Nucleus accumbens (tissue), 56 donors: ENCODE measurements at regions not wholly inside any gene's neighbourhood (a gene's known extent, or its start where the extent isn't known, plus 50 kb on each side); places are given as distances from the start of the nearest gene placed in this dataset.
"Not testable (repeated sequence)": the region's sequence is repeated elsewhere in the genome, so short reads cannot be mapped to it uniquely, and the experiment has no call there.

Source experiments
- DNase-seq, 56 donors: peaks; one replicate each; lab custom pipeline; 2025; lab: John Stamatoyannopoulos, UW

DNA sequence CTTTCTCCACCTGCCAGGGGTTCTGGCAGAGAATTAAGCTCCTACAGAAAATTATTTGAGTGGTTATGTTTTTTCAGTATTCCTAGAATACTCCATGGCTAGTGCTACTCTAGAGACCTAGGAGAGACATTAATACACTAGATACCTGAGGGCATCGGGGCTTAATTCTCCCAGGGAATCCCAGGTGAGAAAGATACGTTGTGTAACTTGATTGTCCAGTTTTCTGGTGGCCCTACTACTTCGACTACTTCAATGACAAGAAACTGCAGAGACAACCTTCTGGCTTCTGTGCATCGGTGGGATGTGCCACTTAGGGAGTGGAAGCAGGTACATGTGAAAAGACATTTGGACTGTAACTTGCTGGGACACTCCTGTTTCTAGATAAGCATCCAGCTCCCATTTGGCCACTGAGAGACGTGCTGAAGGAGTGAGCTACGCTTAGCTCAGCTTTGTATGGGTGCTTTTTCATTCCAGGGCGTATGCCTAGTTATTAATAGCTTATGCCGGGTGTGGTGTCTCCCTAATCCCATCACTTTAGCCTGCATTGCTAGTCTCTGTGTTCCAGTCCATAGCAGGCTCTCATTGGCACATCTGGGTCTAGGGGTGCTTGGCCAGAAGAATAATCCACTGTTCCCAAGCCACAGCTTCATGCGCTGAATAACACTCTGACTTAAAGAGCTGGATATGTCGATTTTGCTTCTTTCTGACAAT is 300.7 kb downstream of the SIPA1L2 start:
- no peak for DNase-seq

DNA sequence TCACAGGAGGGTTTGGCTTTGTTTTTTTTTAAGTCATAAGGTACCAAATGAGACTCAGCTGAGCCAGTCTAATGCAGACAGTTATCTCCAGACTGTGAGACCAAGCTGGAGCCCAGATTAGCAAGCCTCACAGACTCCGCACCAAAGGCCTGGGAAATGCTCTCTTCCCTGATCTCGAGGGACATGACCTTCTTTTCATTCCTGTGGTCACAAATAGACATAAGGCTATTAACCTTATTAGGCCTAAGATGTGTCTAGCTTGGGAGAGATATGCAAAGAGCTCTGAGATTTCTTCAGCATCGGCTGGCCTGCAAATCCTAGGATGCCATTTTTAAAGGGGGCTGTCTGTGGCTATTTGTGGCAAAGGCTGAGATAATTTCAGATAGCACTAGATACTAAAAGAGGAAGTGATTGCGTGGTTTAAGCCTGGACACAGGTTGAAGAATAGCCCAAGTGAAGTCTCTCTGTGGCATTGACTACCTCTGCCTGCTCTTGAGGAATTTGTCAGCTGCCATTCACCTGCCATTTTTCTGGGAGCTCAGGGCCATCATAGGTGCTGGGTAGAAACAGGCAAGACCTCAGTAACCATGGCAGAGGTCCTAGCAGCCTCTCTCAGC is 301.3 kb downstream of the SIPA1L2 start:
- no peak for DNase-seq

DNA sequence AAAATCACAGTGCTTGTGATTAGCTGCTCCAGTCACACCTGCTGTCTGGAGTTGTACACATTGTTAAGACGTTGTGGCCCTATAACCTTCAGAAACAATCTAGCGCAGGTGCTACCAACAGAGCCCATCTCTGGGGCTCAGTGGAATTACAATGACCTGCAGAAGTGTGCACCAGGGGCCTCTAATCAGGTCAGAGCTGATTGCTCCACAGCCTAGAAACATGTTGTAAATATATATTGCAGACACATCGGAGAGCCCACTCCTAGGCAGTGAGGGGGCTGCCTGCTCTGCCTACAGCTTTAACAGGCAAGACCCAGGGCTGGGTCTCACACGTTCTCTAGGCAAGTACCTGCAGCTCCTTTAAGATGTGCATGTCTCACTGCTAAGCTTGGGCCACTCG is 302.0 kb downstream of the SIPA1L2 start:
- DNase-seq: no peak

DNA sequence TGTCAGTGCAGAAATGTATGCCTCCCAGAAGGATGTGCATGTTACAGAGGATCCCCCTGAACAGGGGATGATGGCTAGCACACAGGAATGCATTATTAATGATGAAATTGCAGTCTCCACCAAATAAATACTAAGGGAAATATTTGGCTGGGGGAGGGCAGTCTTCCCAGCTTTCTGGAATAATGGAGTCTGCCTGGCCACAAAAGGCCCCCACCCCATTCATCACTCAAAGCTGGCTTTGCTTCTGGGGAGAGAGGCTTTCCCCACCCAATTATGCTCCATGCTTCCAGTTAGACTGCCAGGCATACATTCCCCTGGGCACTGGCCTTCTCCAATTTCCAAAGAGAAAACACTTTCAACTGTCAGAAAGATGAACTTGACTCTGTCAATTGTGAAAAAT is 302.7 kb downstream of the SIPA1L2 start:
- DNase-seq: no peak

DNA sequence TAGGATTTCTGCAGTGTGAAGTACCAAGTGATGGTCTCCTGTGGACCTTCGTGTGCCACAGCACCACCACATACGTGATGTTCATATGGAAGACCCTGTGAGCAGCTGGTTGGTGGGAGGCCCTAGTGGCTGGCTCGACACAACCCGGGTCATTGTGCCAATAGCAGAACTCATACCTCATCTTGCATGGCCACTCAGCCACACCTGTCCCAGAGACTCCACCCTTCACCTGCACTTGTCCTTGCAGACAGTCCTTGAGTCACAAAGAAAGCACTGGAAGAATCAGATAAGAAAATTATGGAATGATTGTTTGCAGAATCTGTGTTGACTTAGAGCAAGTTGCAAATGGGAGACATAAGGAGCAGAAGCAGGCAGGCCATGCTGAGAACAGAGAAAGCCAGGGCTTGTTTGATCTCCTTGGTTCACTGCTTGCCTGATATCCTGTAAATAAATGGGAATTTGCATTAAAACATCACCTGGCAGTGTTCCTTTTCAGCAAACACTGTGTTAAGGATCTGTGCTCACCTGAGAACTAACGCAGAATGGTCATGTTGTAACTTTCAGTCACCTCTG is 307.7 kb downstream of the SIPA1L2 start:
- DNase-seq: no peak

DNA sequence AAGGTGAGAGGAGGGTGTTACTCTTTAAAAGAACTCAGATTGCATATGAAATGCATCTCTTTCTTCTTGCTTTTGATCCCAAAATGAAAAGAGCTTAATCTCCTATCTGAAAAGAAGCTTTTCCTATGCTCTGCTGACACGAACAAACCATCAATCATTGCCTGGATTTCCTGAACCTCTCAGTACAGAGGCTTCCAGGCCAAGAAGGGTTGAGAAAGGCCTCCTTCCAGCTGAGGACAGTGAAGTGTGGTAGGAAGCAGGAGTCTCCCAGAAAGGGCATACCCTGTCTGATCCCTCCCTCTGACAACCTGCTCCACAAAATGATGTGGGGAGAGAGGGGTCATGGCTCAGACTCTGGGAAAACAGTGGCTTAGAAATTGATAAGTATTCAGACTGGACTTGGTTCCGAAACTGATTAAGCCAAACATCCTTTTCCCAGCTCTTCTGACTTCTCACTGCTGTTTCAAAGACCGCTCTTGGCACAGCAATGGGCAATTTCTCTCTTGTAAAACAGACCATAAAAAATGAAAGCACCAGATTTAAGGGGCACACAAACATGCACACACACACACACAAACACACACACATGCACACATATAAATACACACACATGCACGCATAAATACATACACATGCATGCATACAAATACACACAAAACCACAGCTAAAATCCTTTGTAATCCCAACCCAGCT is 310.3 kb downstream of the SIPA1L2 start:
- no peak for DNase-seq

DNA sequence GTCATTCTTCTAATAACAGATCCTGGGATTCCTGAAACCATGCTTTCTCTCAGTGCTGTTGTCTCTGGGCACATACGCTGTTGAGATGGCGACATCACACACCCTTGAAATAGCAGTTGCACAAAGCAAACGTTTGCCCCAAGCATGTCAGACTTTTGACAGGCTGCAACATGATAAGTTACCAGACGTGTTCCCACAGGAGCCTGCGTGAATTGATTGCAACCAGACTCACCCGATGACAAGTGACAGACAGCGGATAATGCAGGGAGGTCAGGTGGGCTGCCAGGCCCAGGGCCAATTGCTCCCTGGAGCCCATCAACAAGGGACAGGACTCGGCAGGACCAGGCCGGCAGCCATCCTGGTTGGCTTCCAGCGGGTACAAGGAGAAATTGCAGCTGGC is 310.9 kb downstream of the SIPA1L2 start:
- DNase-seq: peak in 1 of 56 donors; percentile 4

DNA sequence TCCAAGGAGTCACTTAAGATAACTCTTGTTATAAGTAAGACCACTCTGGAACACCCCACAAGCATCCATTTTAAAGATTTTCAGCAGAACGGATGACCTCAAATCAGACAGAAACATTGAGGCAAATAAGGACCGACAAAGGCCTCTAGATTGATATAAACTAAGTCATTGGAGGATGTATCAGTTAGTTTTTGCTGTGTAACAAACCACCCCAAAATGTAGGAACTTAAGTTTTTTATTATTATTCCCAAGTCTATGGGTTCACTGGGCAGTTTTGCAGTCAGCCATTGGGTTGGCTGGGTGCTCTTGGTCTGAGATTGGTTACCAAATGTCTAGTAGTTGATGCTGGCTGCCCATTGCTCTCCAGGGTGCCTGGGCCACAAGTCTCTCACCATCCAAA is 311.8 kb downstream of the SIPA1L2 start:
- DNase-seq: no peak

DNA sequence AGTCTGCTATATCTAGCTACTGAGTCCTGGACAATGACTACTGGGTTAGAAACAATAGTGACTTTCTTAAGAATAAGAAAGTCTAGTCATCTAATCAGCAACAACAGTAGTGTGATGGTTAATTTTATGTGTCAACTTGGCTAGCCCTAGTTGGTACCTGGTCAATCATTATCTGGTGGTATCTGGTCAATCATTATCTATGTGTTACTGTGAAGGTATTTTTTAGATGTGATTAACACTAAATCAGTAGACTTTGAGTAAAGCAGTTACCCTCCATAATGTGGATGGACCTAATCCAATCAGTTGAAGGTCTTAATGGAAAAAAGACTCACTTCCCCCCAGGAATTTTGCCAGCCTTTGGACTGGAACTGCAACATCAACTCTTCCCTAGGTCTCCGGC is 312.6 kb downstream of the SIPA1L2 start:
- no peak for DNase-seq

DNA sequence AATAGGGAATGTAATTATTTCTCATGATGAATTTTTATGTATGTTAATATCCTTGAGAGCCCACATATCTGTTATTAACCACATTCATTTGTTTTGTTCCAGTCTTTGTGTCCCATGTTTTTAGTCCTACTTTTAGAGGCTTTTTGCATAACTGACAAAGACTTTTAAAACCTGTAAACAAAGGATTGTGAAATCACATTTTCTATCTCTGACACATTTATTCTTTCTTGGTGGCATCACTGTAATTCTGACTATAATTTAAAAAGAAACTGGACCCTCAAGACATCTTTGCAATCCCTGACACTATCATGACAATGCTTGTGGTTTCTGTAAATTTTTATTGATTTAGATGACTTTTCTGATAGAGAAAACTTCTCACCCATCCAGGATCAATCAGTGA is 313.1 kb downstream of the SIPA1L2 start:
- DNase-seq: no peak

DNA sequence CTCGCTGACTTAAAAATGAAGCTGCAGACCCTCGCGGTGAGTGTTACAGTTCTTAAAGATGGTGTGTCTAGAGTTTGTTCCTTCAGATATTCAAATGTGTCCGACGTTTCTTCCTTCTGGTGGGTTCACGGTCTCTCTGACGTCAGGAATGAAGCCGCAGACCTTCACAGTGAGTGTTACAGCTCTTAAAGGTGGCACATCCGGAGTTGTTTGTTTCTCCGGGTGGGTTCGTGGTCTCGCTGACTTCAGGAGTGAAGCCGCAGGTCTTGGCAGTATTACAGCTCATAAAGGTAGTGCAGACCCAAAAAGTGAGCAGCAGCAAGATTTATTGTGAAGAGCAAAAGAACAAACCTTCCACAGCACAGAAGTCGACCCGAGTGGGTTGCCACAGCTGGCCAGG is 316.1 kb downstream of the SIPA1L2 start:
- not testable (repeated sequence) for DNase-seq

DNA sequence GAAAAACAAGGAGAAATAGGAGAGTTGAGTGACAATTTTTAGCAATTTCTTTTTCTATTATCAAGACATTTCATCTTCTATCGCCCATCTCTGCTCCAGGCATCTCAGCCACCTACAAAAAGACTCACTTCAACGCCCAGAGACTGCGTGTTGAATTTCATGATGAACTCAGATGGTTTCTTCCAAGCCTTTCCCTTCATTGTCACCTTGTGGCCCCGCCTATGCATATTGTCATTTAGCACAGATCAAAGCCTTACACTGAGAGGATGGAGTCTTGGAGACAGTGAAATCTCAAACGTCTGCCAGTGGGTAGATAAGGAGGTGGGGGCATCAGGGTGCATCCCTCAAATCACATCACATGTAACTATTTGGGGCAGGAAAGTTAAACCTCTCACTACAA is 319.4 kb downstream of the SIPA1L2 start:
- no peak for DNase-seq

DNA sequence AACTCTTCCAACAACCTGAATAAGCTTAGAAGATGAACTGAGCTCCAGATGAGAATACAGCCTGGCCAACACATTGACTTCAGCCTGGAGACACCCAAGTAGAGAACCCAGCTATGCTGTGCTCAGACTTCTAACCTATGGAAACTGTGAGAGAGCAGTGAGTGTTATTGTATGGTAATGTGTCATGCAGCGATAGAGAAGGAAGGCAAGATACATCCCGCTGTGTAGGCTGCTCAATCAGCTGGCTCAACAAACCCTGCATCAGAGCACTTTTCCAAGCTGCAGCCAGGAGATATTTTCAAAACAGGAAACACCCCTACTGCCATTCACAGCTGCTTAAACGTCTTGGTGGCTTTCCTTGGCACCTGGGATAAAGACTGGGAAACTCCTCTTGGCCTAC is 321.3 kb downstream of the SIPA1L2 start:
- DNase-seq: no peak

DNA sequence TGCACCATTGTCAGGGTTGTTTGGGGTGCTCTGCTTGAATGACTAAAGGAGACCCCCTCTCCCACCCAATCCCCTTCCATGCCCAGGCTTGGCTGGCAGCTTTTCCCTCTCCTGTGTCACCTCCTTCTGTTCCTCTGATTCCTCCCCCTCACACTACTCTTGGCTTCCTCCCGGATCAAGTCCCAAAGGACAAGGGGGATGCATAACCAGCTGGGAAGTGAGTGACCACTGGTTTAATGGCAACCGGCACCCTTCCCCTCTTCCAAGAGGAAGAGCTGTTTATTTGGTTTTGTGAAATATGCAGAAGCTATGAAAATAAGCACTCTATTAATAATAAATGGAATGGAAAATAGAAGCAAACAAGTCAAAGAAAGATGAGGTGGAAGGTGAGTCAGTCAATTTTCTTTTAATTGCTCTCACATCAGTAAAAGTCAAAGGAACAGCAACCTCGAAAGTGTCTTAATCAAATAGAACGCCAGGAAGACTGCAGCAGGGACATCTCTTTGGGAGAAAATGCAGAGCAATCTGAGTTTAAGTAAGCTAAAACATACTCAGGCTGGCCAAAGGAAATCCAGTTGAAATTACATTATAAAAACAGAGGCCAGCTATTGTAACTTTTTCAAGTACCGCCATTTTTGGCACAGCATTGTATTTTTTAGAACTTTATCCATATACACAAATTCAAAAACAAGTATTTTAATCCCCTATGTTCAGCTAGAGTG is 322.5 kb downstream of the SIPA1L2 start:
- no peak for DNase-seq

DNA sequence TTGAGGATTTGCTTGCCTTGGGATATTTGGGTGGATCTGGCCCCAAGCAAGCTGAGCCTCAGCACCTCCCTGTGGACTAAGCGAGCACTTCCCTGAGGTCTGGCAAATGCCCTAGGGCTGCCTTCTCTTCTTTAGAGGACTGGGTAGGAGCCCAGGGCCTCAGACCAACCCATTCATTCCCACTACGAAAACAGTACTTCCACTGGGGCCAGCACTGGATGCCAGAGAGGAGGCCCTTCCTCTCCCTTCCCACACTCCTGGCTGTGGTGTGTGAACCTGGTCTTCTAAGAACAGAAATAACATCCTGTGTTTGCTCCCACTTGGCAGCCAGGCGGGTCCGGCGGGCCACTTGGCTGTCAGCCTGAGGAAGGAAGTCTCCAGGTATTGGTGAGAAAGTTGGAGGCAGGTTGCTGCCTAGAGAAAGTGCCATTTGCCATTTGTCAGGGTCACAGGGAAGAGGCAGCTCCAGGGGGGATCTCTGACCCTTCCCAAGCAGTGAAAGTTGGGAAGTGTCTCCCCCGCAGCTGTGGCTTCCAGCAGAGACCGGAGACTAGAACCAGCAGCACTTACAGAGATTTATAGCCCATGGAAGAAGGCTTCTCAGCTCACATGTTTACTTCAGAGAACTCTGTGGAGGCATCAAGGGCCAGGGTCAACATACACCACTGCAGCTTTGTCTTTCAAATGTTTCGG is 323.5 kb downstream of the SIPA1L2 start:
- DNase-seq: peak in 3 of 56 donors; percentile 1 to 6 (median 4)

DNA sequence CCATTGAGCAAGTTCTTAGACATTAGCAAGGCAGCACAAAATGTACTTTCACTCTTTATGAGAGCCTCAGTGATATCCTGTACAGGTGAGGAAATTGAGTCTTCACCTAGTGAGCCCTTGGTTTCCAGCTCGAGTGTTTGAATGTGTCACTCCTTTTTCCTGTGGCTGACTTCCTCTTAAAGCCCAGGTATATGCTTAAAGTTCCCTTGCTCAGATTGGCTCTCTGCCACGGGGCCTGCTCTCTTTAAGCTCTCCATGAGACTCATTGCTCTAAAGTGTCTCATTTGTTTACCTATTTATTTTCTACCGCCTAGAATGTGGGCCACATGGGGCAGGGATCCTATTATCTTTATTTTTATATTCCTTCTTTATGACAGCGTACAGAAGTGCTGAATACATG is 324.9 kb downstream of the SIPA1L2 start:
- DNase-seq: no peak

DNA sequence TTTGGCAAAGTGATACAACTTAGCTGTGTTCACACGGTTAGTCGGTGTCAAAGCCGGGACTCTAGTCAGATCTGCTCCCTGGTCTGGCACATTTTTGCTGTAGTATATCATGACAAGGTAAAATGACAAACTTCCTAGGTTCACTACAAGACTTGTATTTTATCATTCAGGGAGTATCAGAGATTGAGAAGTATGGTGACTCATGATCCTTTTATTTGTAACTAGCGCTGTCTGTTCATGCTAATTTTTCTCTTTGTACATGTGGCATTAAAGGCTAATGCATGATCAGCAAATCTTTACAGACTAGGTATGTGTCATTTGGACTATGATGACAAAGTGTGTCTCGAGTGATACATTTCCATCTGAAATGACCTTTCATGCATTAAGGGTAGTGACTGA is 326.7 kb downstream of the SIPA1L2 start:
- no peak for DNase-seq

DNA sequence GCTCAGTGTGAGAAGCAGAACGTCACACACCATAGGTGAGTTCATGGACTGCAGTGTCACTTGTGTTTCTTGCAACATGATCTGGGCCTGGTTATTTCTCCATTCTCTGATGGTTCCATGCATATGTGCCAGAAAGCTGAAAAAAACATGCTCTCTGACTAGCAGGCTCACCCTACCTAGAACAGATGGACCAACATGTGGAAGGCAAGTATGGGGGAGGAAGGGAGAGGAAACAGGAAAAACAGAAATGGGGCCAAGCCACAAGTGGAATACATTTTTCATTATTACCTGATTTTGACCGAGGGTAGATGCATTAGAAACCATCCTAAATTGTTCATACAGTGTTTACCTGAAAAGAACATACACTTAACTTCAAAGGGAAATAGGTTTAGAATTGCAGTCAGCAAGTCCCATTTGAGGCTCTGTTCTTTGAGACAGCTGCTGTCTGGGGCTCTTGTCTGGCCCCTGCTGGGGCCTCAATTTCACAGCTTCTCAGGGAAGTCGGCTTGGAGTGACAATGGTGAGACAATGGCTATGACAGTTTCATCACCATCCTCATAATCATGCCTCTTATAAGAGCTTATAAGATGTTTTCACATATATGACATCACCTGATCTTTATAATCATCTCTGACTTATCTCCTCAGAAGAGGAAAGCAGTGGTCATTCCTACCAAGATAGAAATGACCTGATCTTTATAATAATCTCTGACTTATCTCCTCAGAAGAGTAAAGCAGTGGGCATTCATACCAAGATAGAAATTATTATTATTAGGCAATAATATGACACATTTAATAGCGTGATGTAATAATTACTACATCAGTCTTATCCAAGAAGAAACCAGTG is 327.3 kb downstream of the SIPA1L2 start:
- DNase-seq: no peak

DNA sequence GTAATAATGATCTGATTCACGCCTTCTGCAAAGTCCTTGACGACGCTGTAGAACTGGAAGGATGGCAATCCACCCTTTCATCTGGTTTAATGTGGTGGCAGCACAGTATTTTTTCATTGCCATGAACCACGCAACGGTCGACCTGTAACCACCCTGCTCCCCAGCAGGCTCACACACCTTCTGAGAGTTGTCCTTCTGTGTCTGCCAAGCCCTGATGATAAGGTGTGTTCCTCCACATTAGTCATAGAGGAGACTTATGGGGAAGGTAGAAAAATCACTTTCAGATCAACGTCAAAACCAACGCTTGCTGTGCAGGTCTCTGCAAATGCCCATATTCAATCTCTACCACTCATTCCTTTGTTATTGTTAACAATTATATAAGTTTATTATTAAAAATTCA is 328.7 kb downstream of the SIPA1L2 start:
- DNase-seq: no peak
